ENCODE measurements at regions not wholly inside any gene's neighbourhood (a gene's known extent, or its start where the extent isn't known, plus 50 kb on each side); places are given as distances from the start of the nearest gene placed in this dataset.

- DNase-seq (ENCODE audit: low read depth) = no peak
These were observed 52.1 kb downstream of the MPP7 start for GRCh38 chr10:28250782-28251181.

- no peak for DNase-seq (ENCODE audit: low read depth)
These were observed 52.5 kb downstream of the MPP7 start for GRCh38 chr10:28250358-28250757.

GRCh38 chr10:28249512-28249911 lies 53.4 kb downstream of the MPP7 start:
- no peak for DNase-seq (ENCODE audit: low read depth)

- no peak for DNase-seq (ENCODE audit: low read depth)
These were observed 54.8 kb downstream of the MPP7 start for GRCh38 chr10:28248092-28248491.

- DNase-seq (ENCODE audit: low read depth) = no peak
These were observed 56.8 kb downstream of the MPP7 start for GRCh38 chr10:28246023-28246422.

GRCh38 chr10:28243923-28244322 lies 58.9 kb downstream of the MPP7 start:
- DNase-seq (ENCODE audit: low read depth) = no peak

GRCh38 chr10:28242555-28243204 lies 60.2 kb downstream of the MPP7 start:
- no peak for DNase-seq (ENCODE audit: low read depth)

- peak; percentile 36 for DNase-seq (ENCODE audit: low read depth)
These were observed 61.0 kb downstream of the MPP7 start for GRCh38 chr10:28241741-28242399.

GRCh38 chr10:28240400-28240799 lies 62.5 kb downstream of the MPP7 start:
- DNase-seq (ENCODE audit: low read depth) = no peak

GRCh38 chr10:28236591-28236990 lies 66.3 kb downstream of the MPP7 start:
- no peak for DNase-seq (ENCODE audit: low read depth)

- DNase-seq (ENCODE audit: low read depth) = no peak
These were observed 82.1 kb downstream of the MPP7 start for GRCh38 chr10:28220811-28221210.

GRCh38 chr10:28219251-28219650 lies 83.6 kb downstream of the MPP7 start:
- no peak for DNase-seq (ENCODE audit: low read depth)

- no peak for DNase-seq (ENCODE audit: low read depth)
These were observed 85.0 kb downstream of the MPP7 start for GRCh38 chr10:28217848-28218247.

GRCh38 chr10:28215930-28216329 lies 86.9 kb downstream of the MPP7 start:
- DNase-seq (ENCODE audit: low read depth) = no peak

GRCh38 chr10:28214219-28214618 lies 88.6 kb downstream of the MPP7 start:
- DNase-seq (ENCODE audit: low read depth) = no peak

GRCh38 chr10:28211759-28212158 lies 91.1 kb downstream of the MPP7 start:
- DNase-seq (ENCODE audit: low read depth) = no peak

- no peak for DNase-seq (ENCODE audit: low read depth)
These were observed 95.1 kb downstream of the MPP7 start for GRCh38 chr10:28207799-28208198.

- no peak for DNase-seq (ENCODE audit: low read depth)
These were observed 99.9 kb downstream of the MPP7 start for GRCh38 chr10:28202941-28203352.

- DNase-seq (ENCODE audit: low read depth) = no peak
These were observed 101.2 kb downstream of the MPP7 start for GRCh38 chr10:28201410-28202400.

GRCh38 chr10:28200775-28201174 lies 102.1 kb downstream of the MPP7 start:
- DNase-seq (ENCODE audit: low read depth) = no peak

- no peak for DNase-seq (ENCODE audit: low read depth)
These were observed 102.9 kb downstream of the MPP7 start for GRCh38 chr10:28199941-28200340.

- no peak for DNase-seq (ENCODE audit: low read depth)
These were observed 112.7 kb downstream of the MPP7 start for GRCh38 chr10:28190196-28190595.

- DNase-seq (ENCODE audit: low read depth) = no peak
These were observed 114.3 kb downstream of the MPP7 start for GRCh38 chr10:28188526-28188925.

All from stimulated activated CD4-positive, alpha-beta T cell treated with anti-CD3 and anti-CD28 coated beads, Interleukin-2, amount 100 ng/mL, for 4 hours (primary cell).